ENCODE measurements at regions not wholly inside any gene's neighbourhood (a gene's known extent, or its start where the extent isn't known, plus 50 kb on each side); places are given as distances from the start of the nearest gene placed in this dataset.
A peak's percentile ranks its signal among the peaks of the same experiment; 100 is the strongest.

DNA sequence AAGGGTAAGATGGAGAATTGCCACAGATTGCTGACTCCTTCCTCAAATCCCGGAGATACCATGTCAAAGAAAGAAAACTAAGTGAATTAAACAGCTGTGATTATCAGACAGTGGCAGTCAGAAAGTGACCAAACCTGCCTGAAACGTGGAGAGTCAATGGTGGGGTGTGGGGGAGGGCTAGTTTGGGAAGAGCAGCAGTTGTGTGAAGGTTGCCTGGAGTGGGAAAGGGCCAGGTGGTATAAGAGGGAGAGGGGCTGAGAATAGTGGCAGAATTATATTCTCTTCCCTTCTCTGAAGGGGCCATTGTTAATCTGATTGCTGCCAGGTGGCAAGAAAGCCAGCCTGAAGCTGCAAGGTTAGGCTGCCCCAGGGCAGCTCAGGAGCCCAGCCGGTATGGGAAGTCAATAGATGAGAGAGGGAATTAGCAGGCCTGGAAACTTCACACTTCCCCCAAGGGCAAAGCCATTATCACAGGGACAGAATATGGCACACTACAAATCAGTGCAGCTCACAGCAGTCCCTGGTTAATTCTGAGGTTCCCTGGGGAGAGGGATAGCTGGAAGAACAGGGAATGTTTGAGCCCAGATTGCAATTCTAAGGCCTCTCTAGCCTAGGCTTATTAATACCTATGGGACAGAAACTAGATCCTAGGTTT, 83.9 kb upstream of the ITGB1 start:
- TF ChIP-seq, protein P1, sequence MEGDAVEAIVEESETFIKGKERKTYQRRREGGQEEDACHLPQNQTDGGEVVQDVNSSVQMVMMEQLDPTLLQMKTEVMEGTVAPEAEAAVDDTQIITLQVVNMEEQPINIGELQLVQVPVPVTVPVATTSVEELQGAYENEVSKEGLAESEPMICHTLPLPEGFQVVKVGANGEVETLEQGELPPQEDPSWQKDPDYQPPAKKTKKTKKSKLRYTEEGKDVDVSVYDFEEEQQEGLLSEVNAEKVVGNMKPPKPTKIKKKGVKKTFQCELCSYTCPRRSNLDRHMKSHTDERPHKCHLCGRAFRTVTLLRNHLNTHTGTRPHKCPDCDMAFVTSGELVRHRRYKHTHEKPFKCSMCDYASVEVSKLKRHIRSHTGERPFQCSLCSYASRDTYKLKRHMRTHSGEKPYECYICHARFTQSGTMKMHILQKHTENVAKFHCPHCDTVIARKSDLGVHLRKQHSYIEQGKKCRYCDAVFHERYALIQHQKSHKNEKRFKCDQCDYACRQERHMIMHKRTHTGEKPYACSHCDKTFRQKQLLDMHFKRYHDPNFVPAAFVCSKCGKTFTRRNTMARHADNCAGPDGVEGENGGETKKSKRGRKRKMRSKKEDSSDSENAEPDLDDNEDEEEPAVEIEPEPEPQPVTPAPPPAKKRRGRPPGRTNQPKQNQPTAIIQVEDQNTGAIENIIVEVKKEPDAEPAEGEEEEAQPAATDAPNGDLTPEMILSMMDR (IDR thresholded peaks at IDR 0.05; ENCODE audit: partially characterized antibody, unreplicated experiment): no peak
- peak; percentile 45 for DNase-seq
- H3K4me1 Mint-ChIP-seq (ENCODE audit: low read depth, unreplicated experiment): peaks cover 21% of the 10 kb centered on the region
- no peaks in the 10 kb centered on the region for H3K36me3 Mint-ChIP-seq (ENCODE audit: unreplicated experiment)
- peaks cover 5% of the 10 kb centered on the region for H3K27me3 Mint-ChIP-seq (ENCODE audit: unreplicated experiment)
- H3K27ac Mint-ChIP-seq (ENCODE audit: unreplicated experiment): peak overlapping the region; percentile 87
- H3K9me3 Mint-ChIP-seq (ENCODE audit: unreplicated experiment): peaks cover 2% of the 10 kb centered on the region
- peak overlapping the region; percentile 45 for H3K4me3 Mint-ChIP-seq (ENCODE audit: unreplicated experiment)

DNA sequence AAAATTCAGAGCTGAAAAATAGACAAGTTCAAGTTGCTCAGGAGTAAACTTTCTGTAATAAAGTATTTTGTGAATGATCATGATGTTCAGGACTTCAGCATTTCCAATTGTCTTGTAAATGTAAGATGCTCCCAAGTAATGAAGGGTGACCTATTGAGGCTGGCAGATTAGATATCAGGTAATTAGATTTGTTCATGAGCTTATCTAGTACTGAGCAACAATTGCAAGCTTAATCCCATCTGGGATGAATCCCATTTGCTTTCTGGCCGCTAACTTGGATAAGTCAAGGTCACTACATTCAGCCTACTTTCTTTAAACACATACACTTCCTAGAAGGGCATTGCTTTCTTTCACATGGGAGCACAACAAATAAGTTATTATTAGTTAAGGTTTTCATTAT, 82.4 kb upstream of the ITGB1 start:
- TF ChIP-seq, protein P1 (IDR thresholded peaks at IDR 0.05; ENCODE audit: partially characterized antibody, unreplicated experiment): no peak

DNA sequence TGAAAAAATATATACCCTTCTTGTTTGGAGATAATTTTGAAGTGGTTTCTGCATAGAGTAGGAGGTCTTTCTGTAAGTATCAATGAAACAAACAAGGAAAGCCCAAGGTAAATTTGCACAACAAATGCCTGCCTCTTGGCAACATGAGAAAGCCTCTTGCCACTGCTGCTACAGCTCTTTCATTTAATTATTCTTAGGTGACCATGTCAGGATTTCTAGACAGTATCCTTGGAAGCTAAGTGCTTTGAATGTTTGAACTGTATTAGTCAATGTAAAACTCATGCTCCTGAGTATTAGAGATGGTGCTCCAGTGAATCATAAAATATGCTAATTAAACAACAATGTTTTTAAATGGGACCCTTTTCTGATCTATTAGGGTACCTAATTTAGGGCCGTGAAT, 81.2 kb upstream of the ITGB1 start:
- H3K27me3 Mint-ChIP-seq (ENCODE audit: unreplicated experiment): peaks cover 5% of the 10 kb centered on the region
- H3K27ac Mint-ChIP-seq (ENCODE audit: unreplicated experiment): no peak overlapping the region
- no peak for DNase-seq
- H3K4me1 Mint-ChIP-seq (ENCODE audit: low read depth, unreplicated experiment): peaks cover 21% of the 10 kb centered on the region
- no peaks in the 10 kb centered on the region for H3K36me3 Mint-ChIP-seq (ENCODE audit: unreplicated experiment)
- peaks cover 2% of the 10 kb centered on the region for H3K9me3 Mint-ChIP-seq (ENCODE audit: unreplicated experiment)
- no peak overlapping the region for H3K4me3 Mint-ChIP-seq (ENCODE audit: unreplicated experiment)
- TF ChIP-seq, protein P1 (IDR thresholded peaks at IDR 0.05; ENCODE audit: partially characterized antibody, unreplicated experiment): no peak

More for the DNA sequence above, 82.4 kb upstream of the ITGB1 start:
- peaks cover 2% of the 10 kb centered on the region for H3K9me3 Mint-ChIP-seq (ENCODE audit: unreplicated experiment)
- no peaks in the 10 kb centered on the region for H3K36me3 Mint-ChIP-seq (ENCODE audit: unreplicated experiment)
- H3K27me3 Mint-ChIP-seq (ENCODE audit: unreplicated experiment): peaks cover 5% of the 10 kb centered on the region
- no peak overlapping the region for H3K4me3 Mint-ChIP-seq (ENCODE audit: unreplicated experiment)
- H3K27ac Mint-ChIP-seq (ENCODE audit: unreplicated experiment): no peak overlapping the region
- DNase-seq: no peak
- peaks cover 21% of the 10 kb centered on the region for H3K4me1 Mint-ChIP-seq (ENCODE audit: low read depth, unreplicated experiment)

DNA sequence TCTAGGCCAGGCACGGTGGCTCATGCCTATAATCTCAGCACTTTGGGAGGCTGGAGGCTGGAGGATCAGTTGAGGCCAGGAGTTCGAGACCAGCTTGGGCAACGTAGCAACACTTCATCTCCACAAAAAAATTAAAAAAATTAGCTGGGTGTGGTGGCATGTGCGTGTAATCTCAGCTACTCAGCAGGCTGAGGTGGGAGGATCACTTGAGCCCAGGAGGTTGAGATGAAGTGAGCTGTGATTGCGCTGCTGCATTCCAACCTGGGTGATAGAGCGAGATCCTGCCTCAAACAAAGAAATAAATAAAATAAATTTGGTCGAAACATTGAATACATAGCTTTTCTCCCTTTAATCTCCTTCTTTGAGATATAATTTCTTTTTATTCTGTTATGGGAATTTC, 80.6 kb upstream of the ITGB1 start:
- TF ChIP-seq, protein P1 (IDR thresholded peaks at IDR 0.05; ENCODE audit: partially characterized antibody, unreplicated experiment): no peak
- no peak for DNase-seq
- H3K4me1 Mint-ChIP-seq (ENCODE audit: low read depth, unreplicated experiment): peaks cover 21% of the 10 kb centered on the region
- H3K4me3 Mint-ChIP-seq (ENCODE audit: unreplicated experiment): no peak overlapping the region
- peaks cover 2% of the 10 kb centered on the region for H3K9me3 Mint-ChIP-seq (ENCODE audit: unreplicated experiment)
- H3K36me3 Mint-ChIP-seq (ENCODE audit: unreplicated experiment): no peaks in the 10 kb centered on the region
- peaks cover 5% of the 10 kb centered on the region for H3K27me3 Mint-ChIP-seq (ENCODE audit: unreplicated experiment)
- H3K27ac Mint-ChIP-seq (ENCODE audit: unreplicated experiment): no peak overlapping the region

DNA sequence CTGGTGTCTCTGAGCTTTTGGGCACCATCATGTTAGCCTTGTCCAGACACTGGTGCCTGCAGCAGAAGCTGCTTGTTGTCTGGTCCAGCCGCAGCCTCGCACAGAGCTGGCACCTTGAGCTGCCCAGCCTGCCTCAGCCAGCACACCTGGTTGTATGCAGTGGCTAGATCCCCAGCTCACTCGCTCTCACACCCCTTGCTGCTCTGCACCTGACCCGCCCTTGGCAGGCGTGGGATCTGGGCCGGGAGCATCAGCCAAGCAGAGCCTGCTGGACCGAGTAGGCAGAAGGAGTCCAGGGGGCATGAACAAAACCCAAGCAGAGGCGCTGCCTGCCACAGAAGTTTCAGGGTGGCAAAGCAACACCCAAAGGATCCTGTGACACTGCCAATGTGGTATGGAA, 79.7 kb upstream of the ITGB1 start:
- DNase-seq: no peak
- TF ChIP-seq, protein P1 (IDR thresholded peaks at IDR 0.05; ENCODE audit: partially characterized antibody, unreplicated experiment): no peak
- Mint-ChIP-seq H3K36me3 (ENCODE audit: unreplicated experiment) (no peaks in the 10 kb centered on the region), H3K27ac (ENCODE audit: unreplicated experiment) (no peak overlapping the region), H3K4me3 (ENCODE audit: unreplicated experiment) (no peak overlapping the region), H3K4me1 (ENCODE audit: low read depth, unreplicated experiment) (peaks cover 19% of the 10 kb centered on the region), H3K9me3 (ENCODE audit: unreplicated experiment) (peaks cover 2% of the 10 kb centered on the region), H3K27me3 (ENCODE audit: unreplicated experiment) (peaks cover 5% of the 10 kb centered on the region)
